ENCODE measurements at regions not wholly inside any gene's neighbourhood (a gene's known extent, or its start where the extent isn't known, plus 50 kb on each side); places are given as distances from the start of the nearest gene placed in this dataset.
"Not testable (repeated sequence)": the region's sequence is repeated elsewhere in the genome, so short reads cannot be mapped to it uniquely, and the experiment has no call there.

GRCh38 chr10:42177793-42178689 lies 460.3 kb downstream of the ZNF33B start:
- not testable (repeated sequence) for TF ChIP-seq ZNF274 (IDR thresholded peaks at IDR 0.05; ENCODE audit: low read depth, low read length); YY1 (IDR thresholded peaks at IDR 0.05; ENCODE audit: insufficient read depth, insufficient read length)
